NCI-H226 (cell line): ENCODE measurements at regions not wholly inside any gene's neighbourhood (a gene's known extent, or its start where the extent isn't known, plus 50 kb on each side); places are given as distances from the start of the nearest gene placed in this dataset.
A peak's percentile ranks its signal among the peaks of the same experiment; 100 is the strongest.
"Not testable (repeated sequence)": the region's sequence is repeated elsewhere in the genome, so short reads cannot be mapped to it uniquely, and the experiment has no call there.

Experiments
- DNase-seq: peaks from one replicate; pipeline ENCODE4 v3.0.0-alpha.2; 2015

- not testable (repeated sequence) for DNase-seq
Observed at GRCh38 chrY:13627323-13627722, 76.4 kb upstream of the TMSB4Y start.

- DNase-seq: no peak
Observed at GRCh38 chrY:13615943-13616304, 87.8 kb upstream of the TMSB4Y start.

- peak; percentile 75 for DNase-seq
Observed at GRCh38 chrY:13615301-13615942, 88.3 kb upstream of the TMSB4Y start.

GRCh38 chrY:13612916-13613315 is 90.8 kb upstream of the TMSB4Y start:
- DNase-seq: no peak

GRCh38 chrY:13611965-13612364 is 91.7 kb upstream of the TMSB4Y start:
- DNase-seq: no peak

- DNase-seq: no peak
Observed at GRCh38 chrY:13592450-13592849, 111.2 kb upstream of the TMSB4Y start.

GRCh38 chrY:13570931-13571330 is 91.1 kb upstream of the UTY start:
- DNase-seq: not testable (repeated sequence)

- no peak for DNase-seq
Observed at GRCh38 chrY:13567186-13567585, 87.4 kb upstream of the UTY start.

- DNase-seq: no peak
Observed at GRCh38 chrY:13554949-13555348, 75.1 kb upstream of the UTY start.

- DNase-seq: no peak
Observed at GRCh38 chrY:13552393-13553116, 72.7 kb upstream of the UTY start.

- DNase-seq: peak; percentile 5
Observed at GRCh38 chrY:13551246-13551645, 71.4 kb upstream of the UTY start.

GRCh38 chrY:13544491-13544890 is 64.7 kb upstream of the UTY start:
- peak; percentile 44 for DNase-seq

- no peak for DNase-seq
Observed at GRCh38 chrY:13537919-13538318, 58.1 kb upstream of the UTY start.
